SKM-1 (cell line): ENCODE measurements at regions not wholly inside any gene's neighbourhood (a gene's known extent, or its start where the extent isn't known, plus 50 kb on each side); places are given as distances from the start of the nearest gene placed in this dataset.
"Not testable (repeated sequence)": the region's sequence is repeated elsewhere in the genome, so short reads cannot be mapped to it uniquely, and the experiment has no call there.

ENCODE experiments used
- DNase-seq: peaks from one replicate; lab custom pipeline; 2025; ENCODE audit not compliant: unreplicated experiment; lab: John Stamatoyannopoulos, UW

DNA sequence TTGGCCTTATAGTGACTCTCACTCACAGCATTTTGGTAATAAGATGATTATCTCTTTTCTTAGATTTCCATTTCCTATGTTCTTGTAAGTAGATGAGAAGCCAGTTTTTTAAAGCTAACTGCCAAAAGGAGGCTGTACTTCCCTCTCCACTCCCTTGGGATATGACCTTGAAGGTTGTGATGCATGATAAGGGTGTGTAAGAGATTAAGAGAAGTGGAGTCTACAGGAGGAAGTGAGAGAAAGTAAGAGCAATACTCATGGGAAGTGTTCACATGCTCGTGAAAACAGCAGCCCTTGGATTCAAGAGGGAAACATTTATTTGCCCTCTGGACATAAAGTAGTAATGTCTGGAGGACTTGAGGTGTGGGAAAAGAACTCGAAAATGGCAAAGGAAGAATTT, 171.5 kb downstream of the EVA1A start:
- no peak for DNase-seq

DNA sequence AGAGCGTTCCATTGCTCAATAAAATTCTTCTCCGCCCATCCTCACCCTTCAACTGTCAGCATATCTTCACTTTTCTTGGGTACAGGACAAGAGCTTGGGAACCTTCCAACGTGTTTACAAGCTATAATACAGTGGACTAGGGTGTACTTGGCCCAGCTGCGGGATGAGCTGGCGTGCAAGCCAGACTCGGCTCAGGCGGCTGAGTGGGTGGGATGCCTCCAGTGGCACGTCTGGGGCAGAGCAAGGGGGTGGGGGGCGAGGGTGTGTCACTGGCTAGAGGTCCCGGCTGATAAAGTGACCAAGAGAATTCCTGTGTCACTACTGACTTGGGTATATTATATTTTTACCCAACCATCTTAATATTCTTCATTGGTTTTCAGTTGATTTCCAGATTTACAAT, 179.7 kb downstream of the EVA1A start:
- DNase-seq: no peak

DNA sequence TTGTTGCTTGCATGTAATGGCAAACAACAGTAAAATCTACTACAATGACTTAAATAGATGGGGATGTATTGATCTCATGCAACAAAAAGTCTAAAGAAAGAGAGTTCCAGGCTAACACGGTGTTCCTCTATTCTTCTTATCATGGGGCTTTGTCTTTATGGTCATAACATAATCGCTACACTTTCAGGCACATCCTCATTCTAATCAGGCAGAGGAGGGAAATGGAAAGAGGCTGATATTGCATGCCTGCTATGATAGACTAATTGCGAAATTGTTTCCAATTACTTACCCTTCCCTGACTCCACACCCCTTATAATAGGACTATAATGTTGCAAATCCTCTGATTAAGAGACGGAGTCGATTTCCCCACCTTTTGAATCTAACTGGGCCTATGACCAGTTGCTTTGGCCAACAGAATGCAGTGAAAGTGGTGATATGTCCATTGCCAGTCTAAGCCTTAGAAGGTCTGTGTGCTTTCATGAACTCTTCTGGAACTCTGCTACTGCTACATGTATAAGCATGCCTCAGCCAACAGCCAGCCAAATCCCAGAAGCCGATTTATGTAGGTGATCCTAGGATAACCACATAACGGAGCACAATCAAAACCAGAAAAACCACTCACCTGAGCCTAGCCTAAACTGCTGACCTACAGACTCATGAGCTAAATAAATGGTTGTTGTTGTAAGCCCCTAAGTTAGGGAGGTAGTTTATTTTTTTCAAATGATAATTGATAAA, 180.3 kb upstream of the TACR1 start:
- DNase-seq: no peak

DNA sequence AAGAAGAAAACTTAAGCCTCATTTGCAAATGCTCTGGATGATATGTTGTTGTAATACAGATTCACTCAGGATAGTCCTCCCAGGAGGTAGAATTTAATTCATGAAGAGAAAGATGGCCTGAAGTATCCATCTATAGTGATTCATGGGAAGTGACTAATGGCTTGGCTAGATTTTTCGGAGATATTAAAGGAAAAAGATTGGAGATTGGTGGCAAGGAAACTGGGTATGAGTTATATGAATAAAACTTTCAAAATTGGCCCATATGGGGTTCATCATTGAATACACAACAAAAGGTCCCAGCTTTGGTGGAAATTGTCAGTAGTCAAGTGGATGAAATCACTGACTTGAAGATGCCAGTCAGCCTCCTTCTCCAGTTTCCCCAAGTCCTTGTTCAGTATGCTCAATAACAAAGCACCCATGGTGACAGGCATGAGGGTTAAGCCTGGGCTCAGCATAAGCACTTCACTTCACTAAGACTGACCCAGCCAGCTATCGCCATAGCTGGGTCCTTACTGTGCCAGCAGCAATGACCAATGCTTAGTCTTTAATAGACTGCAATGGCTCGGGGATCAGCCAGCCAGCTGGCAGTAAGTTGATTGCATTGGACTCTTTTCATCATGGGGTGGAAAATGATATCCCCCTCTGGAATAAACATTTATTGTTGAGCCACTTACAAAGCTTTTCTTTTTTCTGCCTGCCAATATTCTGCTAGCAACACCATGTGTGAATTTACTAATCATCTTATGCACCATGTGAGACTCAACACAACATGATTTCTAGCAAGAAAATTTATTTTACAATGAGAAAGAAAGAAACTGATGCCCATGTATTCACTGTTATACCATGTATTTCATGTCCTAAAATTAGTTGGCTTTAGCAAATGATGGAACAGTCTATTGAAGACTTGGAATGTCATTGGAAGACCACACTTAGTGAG, 176.6 kb upstream of the TACR1 start:
- no peak for DNase-seq

- not testable (repeated sequence) for DNase-seq
These were observed 175.2 kb upstream of the TACR1 start for GRCh38 chr2:75374414-75374957.

DNA sequence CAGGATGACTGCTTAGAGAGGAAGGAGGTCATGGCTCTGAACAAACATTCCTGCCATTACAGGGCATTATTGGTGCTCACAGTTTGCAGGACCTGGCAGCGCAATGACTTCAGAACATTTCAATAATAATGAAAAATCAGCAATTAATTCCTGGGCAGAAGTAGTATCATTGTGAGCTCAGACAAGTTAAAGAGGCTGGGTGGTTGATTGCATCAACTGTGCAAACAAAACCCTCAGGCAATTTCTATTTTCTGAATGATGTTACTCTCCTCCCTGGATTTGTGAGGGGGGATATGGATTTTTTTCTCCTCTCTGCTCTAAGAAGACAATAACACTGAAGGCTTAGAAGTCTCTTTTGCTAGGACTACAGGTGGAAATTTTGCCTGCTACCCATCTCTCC, 168.1 kb upstream of the TACR1 start:
- no peak for DNase-seq

DNA sequence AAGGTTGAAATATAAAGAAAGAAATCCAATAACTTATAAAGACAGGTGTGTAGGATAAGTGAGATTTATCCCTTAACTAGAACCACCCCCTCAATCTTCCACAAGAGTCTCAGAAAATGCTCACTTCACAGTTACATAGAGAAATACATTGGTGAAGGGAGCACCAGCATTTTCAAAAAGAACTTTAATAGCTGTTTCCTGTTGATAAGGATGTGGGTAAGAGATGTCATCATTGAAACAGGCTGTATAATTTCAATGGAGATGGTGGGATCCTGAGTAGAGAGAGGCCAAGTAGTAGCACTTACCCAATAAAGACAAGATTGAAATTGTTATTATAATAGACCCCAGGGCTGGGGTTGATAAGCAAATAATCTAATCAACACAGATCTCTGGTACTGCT, 162.2 kb upstream of the TACR1 start:
- no peak for DNase-seq

DNA sequence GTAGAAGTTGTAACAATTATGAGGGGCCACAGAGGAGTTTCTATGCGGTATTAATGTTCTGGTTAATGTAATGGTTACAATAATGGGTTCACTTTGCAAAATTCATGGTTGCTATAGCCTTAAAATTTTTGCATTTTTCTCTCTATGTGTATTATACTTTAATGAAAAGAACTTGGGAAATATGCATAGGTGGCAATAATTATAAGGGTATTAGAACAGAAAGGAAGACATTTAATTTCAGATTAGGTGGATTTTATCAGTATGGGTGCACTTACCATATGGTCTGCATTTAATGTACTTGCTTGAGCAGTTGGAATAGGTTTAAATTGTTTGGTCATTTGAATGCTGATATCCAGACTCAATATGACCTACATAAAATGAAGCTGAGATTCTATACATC, 161.6 kb upstream of the TACR1 start:
- no peak for DNase-seq

DNA sequence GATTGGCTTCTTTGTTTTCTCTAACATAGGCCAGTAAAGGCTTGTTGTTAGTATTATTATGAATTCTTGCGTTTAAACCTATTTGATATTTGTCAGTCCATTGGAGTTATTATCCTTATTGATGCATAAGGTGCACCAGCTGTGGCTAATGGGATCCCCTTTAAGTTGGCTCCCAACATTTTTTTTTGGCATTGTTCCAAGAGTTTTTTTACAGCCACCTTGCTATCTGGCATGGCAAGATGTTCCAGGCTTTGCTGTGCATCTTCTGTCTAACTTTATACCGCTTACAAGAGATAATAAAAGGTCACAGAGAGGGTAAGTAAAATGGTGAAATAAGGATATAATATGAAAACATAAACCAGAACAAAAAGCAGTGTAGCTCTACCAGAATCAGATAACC, 157.5 kb upstream of the TACR1 start:
- DNase-seq: no peak

DNA sequence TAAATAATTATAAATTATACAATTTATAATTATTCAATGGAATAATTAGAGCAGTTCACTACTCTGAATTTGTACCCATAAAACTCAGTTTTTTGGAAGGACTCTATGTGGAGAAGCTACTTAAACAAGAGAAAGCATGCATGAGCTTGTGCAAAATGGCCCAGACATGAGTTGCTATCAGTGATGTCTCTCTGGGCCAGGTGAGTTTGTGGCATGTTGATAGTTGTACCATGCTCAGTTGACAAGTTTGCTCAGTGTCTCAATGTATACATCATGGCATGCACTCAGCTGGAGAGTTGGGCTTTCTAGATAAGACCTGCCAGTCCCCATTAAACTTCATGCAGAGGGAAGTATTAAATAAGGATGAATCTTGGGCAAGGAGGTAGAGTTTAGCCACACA, 153.8 kb upstream of the TACR1 start:
- no peak for DNase-seq

DNA sequence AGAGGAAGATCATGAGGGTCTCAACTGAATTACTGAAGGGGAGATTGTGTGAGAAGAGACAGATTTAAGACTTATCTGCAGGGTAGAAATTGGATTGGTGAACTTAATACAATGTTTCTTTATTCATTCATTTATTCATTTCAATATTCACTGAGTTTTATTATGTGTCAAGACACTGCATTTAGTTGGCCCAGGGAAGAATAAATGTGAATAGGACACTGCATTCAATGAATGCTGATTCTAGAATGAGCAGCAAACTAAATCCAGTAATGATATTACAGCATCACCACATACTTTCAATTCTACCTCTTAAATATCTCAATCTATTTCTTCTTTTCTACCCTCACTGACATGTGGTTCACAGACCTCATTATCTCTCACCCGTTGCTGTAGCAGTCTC, 149.0 kb upstream of the TACR1 start:
- DNase-seq: no peak

DNA sequence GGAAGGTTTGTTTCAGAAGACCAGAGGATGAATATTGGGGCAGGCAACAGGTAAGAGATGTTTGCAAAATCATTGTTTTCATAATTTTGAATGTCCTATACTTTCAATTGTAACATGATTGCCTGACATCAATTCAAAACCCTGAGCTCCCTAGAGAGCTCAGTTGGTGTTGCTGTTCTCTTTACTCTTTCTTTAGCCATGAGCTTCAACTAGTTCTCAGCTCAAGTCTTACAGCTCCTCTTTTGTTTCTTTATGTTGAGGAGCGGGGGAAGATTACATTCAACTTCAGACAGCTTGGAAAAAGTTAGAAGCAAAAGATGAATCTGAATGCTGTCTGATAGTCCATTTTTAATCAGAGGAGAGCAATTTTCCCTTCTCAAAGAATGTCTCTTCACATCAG, 144.8 kb upstream of the TACR1 start:
- no peak for DNase-seq

- no peak for DNase-seq
These were observed 143.3 kb upstream of the TACR1 start for GRCh38 chr2:75342504-75343175.

DNA sequence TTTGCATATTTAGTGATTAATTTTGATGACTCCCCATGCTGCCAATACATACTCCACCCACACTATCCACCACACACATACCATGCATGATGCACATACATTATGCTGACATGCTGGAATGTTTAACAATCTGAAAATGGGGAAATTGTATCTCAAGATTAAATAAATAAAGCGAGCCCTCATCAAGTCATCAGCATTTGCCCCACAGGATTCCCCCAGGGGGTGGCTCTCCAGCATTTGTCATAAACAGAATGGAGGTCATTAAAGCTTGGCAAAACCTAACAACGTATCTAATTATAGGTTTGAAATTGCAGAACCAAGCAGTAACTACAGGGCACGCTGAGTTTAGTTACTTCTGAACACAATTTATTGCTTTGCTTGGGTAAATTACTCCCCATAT, 141.2 kb upstream of the TACR1 start:
- no peak for DNase-seq

- no peak for DNase-seq
These were observed 139.1 kb upstream of the TACR1 start for GRCh38 chr2:75338461-75338860.

GRCh38 chr2:75337619-75338018, 138.3 kb upstream of the TACR1 start:
- no peak for DNase-seq

- no peak for DNase-seq
These were observed 137.7 kb upstream of the TACR1 start for GRCh38 chr2:75337016-75337415.

GRCh38 chr2:75336451-75336850, 137.1 kb upstream of the TACR1 start:
- DNase-seq: no peak

GRCh38 chr2:75334076-75334475, 134.8 kb upstream of the TACR1 start:
- no peak for DNase-seq

GRCh38 chr2:75333646-75334045, 134.3 kb upstream of the TACR1 start:
- DNase-seq: no peak

DNA sequence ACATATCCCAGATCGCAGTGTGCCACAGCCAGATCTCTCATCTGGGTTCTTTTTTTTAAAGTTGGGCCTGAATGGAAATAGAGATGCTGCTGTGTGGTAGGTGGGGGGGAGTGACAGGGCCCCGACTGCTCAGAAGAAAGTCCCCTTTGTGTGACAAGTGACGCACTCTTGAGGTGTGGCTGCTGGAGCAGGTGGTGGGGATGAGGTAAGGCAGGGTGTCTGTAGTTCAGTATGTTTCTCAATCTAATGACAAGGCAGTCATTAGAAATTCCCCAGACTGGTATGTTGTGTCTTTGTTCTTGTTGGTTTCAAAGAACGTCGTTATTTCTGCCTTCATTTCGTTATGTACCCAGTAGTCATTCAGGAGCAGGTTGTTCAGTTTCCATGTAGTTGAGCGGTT, 128.8 kb upstream of the TACR1 start:
- DNase-seq: no peak

GRCh38 chr2:75327334-75327733, 128.0 kb upstream of the TACR1 start:
- no peak for DNase-seq
